SK-N-MC (cell line): ENCODE measurements at regions not wholly inside any gene's neighbourhood (a gene's known extent, or its start where the extent isn't known, plus 50 kb on each side); places are given as distances from the start of the nearest gene placed in this dataset.
"Not testable (repeated sequence)": the region's sequence is repeated elsewhere in the genome, so short reads cannot be mapped to it uniquely, and the experiment has no call there.

ENCODE experiments used
- DNase-seq: peaks from one replicate; pipeline ENCODE4 v3.0.0-alpha.2; 2011; ENCODE audit warnings: low read depth, low spot score
- H3K27ac ChIP-seq: fragments of 200-600 bp; sonication (generic); 2 replicates; pipeline ENCODE4 v1.5.1; 2016; ENCODE audit warnings: mixed run types
- H3K36me3 ChIP-seq: fragments of 200-600 bp; sonication (generic); 2 replicates; pipeline ENCODE4 v1.6.1; 2017; ENCODE audit warnings: antibody characterized with exemption, low read length, mixed read lengths; ENCODE audit not compliant: insufficient read depth
- H3K4me3 ChIP-seq: fragments of 200-600 bp; sonication (generic); 2 replicates; pipeline ENCODE4 v1.5.1; 2016
- H3K9ac ChIP-seq: fragments of 200-600 bp; sonication (generic); 2 replicates; pipeline ENCODE4 v1.8.0; 2017; ENCODE audit warnings: mixed run types, mixed read lengths; ENCODE audit not compliant: insufficient read length
- H3K9me3 ChIP-seq: fragments of 200-600 bp; sonication (generic); 2 replicates; pipeline ENCODE4 v1.6.1; 2017; ENCODE audit warnings: low read depth, mild to moderate bottlenecking, antibody characterized with exemption, low read length, moderate library complexity, mixed read lengths
- EZH2 ChIP-seq: fragments of 200-600 bp; sonication (generic); IDR thresholded peaks from one replicate; pipeline ENCODE4 v1.6.1; 2017; ENCODE audit warnings: antibody characterized with exemption
- FOXP2 ChIP-seq: optimal IDR thresholded peaks from 2 replicates; pipeline ENCODE3; 2011; ENCODE audit warnings: mild to moderate bottlenecking, moderate library complexity; ENCODE audit not compliant: insufficient read depth; ENCODE audit errors: extremely low read length, control extremely low read depth
- POLR2AphosphoS5 ChIP-seq: IDR thresholded peaks from 2 replicates; pipeline ENCODE4 v1.6.1; 2012; ENCODE audit warnings: mild to moderate bottlenecking, low read depth, low read length, borderline replicate concordance

GRCh38 chr18:30682672-30683071 lies 359.9 kb downstream of the DSC3 start:
- DNase-seq: no peak
- no peak overlapping the region for H3K27ac ChIP-seq
- H3K9ac ChIP-seq: no peak overlapping the region
- H3K4me3 ChIP-seq: no peak overlapping the region
- H3K9me3 ChIP-seq: no peaks in the 10 kb centered on the region
- H3K36me3 ChIP-seq: no peaks in the 10 kb centered on the region
- TF ChIP-seq POLR2AphosphoS5 (no peak), FOXP2 (no peak), EZH2 (no peak)

- Histone ChIP-seq H3K4me3 (no peak overlapping the region), H3K9me3 (no peaks in the 10 kb centered on the region), H3K9ac (no peak overlapping the region), H3K36me3 (no peaks in the 10 kb centered on the region), H3K27ac (no peak overlapping the region)
- DNase-seq: no peak
- TF ChIP-seq FOXP2 (no peak), POLR2AphosphoS5 (no peak), EZH2 (no peak)
Measured at GRCh38 chr18:30679285-30679930, 363.1 kb downstream of the DSC3 start.

DNA sequence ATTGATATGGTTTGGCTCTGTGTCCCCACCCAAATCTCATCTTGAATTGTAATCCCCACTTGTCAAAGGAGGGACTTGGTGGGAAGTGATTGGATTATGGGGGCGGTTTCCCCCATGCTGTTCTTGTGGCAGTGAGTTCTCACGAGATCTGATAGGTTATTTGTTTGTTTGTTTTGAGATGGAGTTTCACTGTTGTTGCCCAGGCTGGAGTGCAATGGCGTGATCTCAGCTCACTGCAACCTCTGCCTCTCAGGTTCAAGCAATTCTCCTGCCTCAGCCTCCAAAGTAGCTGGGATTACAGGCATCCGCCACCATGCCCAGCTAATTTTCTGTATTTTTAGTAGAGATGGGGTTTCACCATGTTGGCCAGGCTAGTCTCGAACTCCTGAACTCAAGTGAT lies 364.7 kb downstream of the DSC3 start:
- H3K27ac ChIP-seq, H3K4me3 ChIP-seq, H3K9me3 ChIP-seq, DNase-seq, H3K36me3 ChIP-seq, H3K9ac ChIP-seq: not testable (repeated sequence)

GRCh38 chr18:30676053-30676480 lies 366.5 kb downstream of the DSC3 start:
- H3K4me3 ChIP-seq: no peak overlapping the region
- DNase-seq: no peak
- H3K27ac ChIP-seq: no peak overlapping the region
- no peak for TF ChIP-seq EZH2
- TF ChIP-seq FOXP2: no peak
- no peak for TF ChIP-seq POLR2AphosphoS5
- H3K9ac ChIP-seq: no peak overlapping the region
- no peaks in the 10 kb centered on the region for H3K36me3 ChIP-seq
- no peaks in the 10 kb centered on the region for H3K9me3 ChIP-seq

- no peaks in the 10 kb centered on the region for H3K9me3 ChIP-seq
- TF ChIP-seq POLR2AphosphoS5 (no peak), EZH2 (no peak), FOXP2 (no peak)
- H3K4me3 ChIP-seq: no peak overlapping the region
- no peak overlapping the region for H3K27ac ChIP-seq
- no peaks in the 10 kb centered on the region for H3K36me3 ChIP-seq
- no peak for DNase-seq
- no peak overlapping the region for H3K9ac ChIP-seq
Measured at GRCh38 chr18:30675493-30675892, 367.0 kb downstream of the DSC3 start.

- no peak overlapping the region for H3K27ac ChIP-seq
- no peaks in the 10 kb centered on the region for H3K36me3 ChIP-seq
- TF ChIP-seq POLR2AphosphoS5 (no peak), EZH2 (no peak), FOXP2 (no peak)
- no peak overlapping the region for H3K4me3 ChIP-seq
- no peaks in the 10 kb centered on the region for H3K9me3 ChIP-seq
- no peak for DNase-seq
- H3K9ac ChIP-seq: no peak overlapping the region
Measured at GRCh38 chr18:30675072-30675471, 367.5 kb downstream of the DSC3 start.

GRCh38 chr18:30674596-30674995 lies 367.9 kb downstream of the DSC3 start:
- no peaks in the 10 kb centered on the region for H3K9me3 ChIP-seq
- TF ChIP-seq FOXP2 (no peak), POLR2AphosphoS5 (no peak), EZH2 (no peak)
- no peak overlapping the region for H3K4me3 ChIP-seq
- H3K36me3 ChIP-seq: no peaks in the 10 kb centered on the region
- DNase-seq: no peak
- no peak overlapping the region for H3K27ac ChIP-seq
- H3K9ac ChIP-seq: no peak overlapping the region

DNA sequence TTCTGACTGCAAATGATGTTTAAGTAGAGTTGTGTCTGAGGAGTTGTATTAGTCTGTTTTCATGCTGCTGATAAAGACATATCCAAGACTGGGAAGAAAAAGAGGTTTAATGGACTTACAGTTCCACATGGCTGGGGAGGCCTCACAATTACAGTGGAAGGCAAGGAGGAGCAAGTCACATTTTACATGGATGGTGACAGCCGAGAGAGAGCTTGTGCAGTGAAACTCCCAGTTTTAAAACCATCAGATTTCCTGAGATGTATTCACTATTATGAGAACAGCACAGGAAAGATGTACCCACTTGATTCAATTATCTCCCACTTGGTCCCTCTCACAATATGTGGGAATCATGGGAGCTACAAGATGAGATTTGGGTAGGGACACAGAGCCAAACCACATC lies 370.1 kb downstream of the DSC3 start:
- DNase-seq, H3K9me3 ChIP-seq, H3K27ac ChIP-seq, H3K4me3 ChIP-seq, H3K36me3 ChIP-seq, H3K9ac ChIP-seq: not testable (repeated sequence)

DNA sequence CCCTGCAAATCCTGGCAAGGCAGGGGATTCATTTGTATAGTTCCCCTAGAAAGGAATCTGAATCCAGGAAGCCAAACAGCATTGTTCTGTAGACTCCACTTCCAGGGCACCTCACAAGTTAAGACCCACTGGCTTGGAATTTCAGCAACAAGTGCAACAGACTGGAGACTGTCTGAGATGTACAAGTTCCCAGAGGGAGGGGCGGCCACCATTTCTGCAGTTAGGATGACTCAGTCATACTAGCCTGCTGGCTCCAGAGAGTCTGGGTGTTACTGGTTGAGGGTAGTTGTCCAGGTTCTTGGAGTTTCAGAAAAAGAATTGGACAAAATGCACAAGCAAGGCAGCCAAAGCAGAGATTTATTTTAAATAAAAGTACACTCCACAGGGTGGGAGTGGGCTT lies 384.2 kb downstream of the DSC3 start:
- Histone ChIP-seq H3K36me3 (no peaks in the 10 kb centered on the region), H3K27ac (no peak overlapping the region), H3K9ac (no peak overlapping the region), H3K4me3 (no peak overlapping the region), H3K9me3 (no peaks in the 10 kb centered on the region)
- no peak for TF ChIP-seq POLR2AphosphoS5
- no peak for DNase-seq
